GM21390 (cell line): ENCODE measurements at regions not wholly inside any gene's neighbourhood (a gene's known extent, or its start where the extent isn't known, plus 50 kb on each side); places are given as distances from the start of the nearest gene placed in this dataset.
"Not testable (repeated sequence)": the region's sequence is repeated elsewhere in the genome, so short reads cannot be mapped to it uniquely, and the experiment has no call there.

ENCODE experiments used
- ATAC-seq: cut with Tn5 transposase; IDR thresholded peaks from one replicate; pipeline ENCODE4 v1.9.1; 2021; ENCODE audit not compliant: unreplicated experiment

DNA sequence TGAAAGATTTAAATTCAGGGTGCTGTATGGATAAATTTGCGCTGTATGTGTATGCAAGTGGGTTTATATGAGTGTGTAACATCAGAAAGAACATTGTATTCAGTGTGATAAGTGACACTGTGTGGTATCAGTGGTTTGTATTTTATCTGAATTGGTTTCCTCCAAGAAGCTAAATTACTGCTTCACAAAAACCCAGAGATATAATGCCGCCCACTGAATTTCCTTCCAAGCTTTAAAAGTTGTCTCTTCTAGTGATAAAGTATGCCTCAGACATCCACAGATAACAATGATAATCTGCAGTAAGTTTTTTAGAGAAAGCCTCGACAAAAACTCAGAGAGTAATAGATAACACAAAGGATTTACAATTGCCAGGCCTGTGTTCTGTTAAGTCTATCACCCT is 710.6 kb upstream of the HS3ST1 start:
- ATAC-seq = no peak

DNA sequence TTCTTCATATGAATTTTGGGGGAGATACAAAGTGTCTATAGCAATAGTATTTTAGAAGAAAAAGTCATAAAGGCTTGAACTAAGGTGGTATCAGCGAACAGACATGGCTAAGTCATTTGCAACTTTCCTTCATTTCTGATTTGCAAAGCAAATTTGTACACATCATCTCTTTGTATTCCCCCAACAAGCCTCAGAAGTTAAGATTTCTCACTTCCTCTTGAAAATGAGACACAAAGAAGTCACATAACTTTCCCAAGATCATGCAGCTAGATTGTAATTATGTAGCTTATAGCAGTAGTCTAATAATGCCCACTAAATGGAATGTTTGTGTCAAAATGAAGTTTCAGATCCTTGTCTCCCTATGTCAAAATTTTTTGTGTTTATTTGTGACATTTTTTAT is 709.8 kb upstream of the HS3ST1 start:
- ATAC-seq = peak; percentile 57

DNA sequence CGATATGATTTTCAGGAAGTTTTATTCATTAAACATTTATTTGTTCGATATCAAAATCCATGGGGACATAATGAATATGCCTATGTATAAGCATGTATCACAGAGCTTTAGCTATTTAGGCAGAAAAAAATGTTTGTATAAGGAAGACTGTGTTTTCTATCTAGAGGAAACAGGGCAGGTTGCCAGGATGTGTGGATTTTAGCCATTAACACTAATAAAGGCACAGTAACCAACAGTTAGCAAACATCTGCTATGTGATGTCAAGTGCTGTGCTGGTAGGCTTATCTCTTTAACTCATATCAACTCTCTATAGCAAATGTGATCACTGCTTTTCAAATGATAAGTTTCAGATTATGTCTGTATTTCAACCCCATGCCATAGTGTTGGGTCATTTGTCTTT is 708.9 kb upstream of the HS3ST1 start:
- ATAC-seq = no peak

DNA sequence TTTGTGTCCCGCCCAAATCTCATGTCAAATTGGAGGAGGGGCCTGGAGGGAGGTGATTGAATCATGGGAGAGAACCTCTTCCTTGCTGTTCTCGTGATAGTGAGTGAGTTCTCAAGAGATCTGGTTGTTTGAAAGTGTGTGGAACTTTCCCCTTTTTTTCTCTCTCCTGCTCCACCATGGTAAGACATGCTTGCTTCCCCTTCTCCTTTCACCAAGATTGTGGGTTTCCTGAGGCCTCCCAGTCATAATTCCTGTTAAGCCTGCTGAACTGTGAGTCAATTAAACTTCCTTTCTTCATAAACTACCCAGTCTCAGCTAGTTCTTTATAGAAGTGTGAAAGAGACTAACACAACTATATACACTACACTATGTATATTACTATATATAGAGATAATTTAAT is 697.8 kb upstream of the HS3ST1 start:
- ATAC-seq = no peak

DNA sequence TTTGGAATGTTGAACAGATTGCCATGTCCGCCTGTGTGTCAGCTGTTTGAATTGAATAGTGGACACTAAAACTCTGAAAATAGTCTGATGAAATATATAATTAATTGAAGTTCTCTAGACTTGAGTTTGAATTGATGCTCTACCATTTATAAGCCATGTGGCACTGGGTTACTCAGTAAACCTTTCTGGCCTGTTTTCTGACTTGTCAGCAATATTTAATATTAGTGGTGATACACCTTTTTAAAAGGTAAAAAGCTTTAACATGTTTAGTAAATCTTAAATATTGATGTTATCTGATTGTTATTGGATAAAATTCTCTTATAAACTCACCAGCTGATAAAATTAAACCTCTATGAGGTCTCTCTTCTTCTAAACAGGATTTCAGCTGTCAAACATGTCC is 695.4 kb upstream of the HS3ST1 start:
- ATAC-seq = no peak

DNA sequence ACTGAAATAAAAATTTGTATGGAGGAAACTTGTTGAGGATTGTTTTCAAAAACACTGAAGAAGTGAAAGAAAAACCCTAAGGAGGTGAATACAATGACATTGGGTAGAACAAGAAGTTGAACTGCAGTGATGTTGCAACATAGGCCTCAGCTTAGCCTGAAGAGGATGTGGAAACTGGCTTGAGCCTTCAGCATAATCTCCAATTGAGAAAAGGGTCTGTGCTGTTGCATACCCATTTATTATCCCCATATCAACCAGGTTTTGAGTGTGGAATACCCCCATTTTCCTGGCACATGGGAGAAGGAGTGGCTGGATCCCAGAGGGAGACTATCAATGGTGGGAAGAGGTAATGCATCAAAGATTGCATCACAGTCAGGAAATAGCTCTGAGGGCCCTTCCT is 695.0 kb upstream of the HS3ST1 start:
- ATAC-seq = no peak

DNA sequence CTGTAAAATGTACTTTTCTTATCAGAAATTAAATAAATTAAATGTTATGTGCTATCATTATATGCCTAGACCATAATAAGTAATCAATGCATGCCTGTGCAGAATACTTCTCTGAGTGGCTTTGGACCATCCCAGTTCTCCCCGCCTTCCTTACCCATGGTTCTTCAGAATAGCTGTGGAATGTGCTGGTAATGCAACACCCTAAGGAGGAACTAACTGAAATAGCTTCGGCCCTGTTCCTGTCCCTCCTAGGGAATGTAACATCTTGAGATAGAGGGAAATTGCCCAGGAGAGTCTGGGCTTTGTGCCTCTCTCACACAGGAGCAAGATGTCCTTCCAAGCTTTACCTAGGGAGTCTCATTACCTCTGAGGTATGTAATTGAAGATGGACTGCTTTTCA is 693.6 kb upstream of the HS3ST1 start:
- ATAC-seq = no peak

DNA sequence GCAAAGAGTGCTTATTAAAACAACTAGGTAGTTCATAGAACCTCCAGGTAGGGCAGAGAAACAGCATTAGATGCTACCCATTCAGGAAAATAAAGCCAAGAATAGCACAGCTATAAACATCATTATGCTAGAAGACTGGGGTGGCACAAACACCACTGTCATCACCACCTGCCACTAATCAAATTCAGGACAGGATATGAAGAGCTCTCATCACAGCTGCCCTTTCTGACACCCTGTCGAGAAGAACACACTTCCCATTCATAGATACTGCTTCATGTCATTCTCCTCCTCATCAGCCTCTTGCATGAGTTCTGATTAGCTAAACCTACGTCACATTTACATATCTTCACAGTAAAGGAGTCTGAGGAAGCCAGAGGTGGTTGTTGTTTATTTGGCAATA is 692.3 kb upstream of the HS3ST1 start:
- ATAC-seq = no peak

DNA sequence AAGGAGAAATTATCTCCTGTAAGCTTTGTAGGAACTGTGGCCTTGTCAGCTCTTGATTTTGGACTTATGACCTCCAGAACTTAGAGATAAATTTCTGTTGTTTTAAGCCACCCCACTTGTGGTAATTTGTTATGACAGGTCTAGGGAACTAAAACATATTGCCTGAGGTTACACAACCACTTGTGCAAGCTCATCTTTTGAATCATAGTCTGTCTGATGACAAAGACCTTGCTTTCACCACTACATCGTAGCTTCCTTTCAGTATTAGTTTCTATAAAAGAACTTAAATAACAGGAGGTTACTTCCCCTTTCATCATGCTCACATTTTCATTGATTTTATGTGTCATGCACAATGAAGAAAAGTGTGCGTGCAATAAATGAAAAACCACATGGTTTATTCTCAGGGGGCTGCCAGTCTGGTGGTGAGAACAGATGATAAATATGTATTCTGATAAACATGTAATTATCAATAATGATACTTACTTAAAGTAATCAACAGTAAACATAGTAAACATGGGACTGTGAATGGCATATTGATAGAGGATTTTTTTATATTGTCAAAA is 690.0 kb upstream of the HS3ST1 start:
- ATAC-seq = peak; percentile 93

DNA sequence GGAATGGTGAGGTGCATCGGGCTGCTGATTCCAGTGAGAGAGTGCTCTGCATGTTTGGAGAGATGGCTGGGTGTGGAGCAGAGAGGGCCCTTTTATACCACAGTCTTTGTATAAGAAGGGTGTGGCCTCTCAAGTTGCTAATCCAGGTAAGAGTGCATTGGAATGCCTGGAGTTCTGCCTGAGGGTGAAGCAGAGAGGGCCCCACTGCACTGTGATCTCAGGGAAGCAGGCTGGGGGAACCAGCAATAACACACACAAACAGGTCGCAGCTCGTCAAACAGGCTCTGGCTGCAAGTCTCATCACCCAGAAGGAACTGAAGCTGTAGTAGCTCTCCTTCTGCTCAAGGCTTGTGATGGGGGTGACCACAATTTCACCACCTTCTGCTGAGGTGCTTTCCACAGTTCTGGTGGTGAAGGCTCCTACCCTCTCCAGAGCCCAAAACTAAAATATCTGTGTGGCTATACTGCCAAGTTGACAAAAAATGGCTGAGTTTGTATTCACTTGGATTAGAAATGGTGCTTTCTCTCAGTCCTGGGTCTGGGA is 687.4 kb upstream of the HS3ST1 start:
- ATAC-seq = no peak

DNA sequence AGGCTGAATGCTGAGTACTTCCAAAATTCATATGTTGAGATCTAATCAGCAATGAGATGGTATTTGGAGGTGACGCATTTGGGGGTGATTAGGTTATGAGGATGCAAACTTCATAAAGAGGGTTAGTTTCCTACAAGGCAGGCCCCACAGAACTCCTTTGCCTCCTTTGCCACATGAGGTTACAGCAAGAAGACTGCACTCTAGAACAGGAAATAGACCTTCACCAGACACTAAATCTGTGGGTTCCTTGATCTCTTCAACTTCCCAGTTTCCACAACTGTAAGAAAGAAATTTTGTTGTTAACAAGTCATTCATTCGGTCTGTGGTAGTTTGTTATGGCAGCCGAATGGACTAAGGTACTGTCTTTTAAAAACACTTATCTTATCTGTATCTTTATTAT is 681.9 kb upstream of the HS3ST1 start:
- ATAC-seq = no peak

DNA sequence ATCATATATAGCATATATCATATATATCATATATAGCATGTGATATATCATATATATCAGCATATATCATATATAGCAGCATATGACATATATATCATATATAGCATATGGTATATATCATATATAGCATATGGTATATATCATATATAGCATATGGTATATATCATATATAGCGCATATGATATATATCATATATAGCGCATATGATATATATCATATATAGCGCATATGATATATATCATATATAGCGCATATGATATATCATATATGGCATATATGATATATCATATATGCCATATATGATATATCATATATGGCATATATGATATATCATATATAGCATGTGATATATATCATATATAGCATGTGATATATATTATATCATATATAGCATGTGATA is 680.4 kb upstream of the HS3ST1 start:
- not testable (repeated sequence) for ATAC-seq

DNA sequence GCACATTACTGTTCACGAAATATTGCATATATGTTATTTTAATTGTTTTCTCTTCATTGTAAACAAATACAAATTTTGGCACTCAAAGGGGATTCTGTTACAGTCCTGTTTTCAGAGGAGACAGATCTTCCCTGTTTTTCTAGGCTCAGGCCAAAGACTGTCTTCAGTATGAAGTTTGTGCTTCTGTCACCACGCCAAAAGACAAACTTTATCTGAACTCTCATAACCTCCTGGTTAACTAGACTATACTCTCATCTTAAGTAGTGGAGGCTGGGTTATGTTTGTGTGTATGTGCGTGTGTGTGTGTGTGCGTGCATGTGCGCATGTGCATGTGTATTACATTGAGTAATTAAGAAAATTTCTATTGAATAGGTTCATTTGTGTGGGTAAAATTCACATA is 676.8 kb upstream of the HS3ST1 start:
- no peak for ATAC-seq

DNA sequence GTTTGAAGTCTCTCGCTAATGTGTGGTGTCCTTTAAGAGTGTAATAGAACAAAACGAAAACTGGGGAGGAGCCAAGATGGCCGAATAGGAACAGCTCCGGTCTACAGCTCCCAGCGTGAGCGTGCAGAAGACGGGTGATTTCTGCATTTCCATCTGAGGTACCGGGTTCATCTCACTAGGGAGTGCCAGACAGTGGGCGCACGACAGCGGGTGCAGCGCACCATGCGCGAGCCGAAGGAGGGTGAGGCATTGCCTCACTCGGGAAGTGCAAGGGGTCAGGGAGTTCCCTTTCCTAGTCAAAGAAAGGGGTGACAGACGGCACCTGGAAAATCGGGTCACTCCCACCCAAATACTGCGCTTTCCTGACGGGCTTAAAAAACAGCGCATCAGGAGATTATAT is 661.2 kb upstream of the HS3ST1 start:
- ATAC-seq = not testable (repeated sequence)

DNA sequence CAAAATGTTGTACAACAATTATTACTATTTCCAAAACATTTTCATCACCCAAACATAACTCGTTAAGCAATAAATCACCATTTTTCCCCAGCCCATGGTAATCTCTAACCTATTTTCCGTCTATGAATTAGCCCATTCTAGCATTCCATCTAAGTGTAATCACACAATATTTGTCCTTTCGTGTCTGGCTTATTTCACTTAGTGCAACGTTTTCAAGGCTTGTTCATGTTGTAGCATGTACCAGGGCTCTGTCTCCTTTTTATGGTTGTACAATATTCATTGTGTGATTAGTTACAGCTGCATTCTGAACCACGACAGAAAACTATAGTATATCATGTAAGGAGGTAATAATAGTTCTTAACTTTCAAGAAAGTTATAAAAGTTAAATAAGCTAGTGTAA is 656.0 kb upstream of the HS3ST1 start:
- ATAC-seq = no peak

DNA sequence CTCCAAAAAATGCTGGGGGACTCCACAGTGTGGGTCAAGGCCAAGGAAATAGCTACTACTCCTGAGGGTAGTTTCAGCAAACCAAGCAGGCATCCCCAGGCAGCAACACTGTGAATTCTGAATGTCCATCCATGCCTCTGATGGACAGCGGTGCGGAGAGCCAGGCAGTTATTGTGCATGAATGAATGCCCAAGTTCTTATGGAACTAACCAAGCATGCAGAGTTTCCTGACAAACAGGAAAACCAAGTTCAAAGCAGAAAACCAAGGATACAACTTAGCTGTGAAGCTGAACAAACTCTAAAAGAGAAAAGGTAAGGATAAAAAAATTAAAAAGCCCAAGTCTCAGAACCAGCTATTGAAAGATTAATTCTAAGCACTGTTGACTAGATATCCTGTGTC is 642.6 kb upstream of the HS3ST1 start:
- ATAC-seq = no peak

DNA sequence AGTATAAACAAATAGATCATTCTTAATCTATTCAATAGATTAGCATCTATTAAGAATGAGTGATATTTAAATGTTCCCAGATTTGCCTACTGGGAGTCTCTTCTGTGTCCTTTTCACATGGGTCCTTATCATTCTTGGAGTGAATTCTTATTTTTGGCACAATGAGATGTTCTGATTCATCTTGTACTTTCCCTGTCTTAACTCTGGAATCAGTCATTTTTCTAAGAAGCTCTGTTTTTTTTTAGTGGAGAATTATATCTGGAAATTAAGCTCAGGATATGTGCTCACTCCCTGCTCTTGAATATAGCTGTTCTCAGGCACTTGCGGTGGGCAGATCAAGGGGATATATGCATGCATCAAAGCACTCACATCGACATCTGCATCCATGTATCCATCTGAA is 625.3 kb upstream of the HS3ST1 start:
- no peak for ATAC-seq

DNA sequence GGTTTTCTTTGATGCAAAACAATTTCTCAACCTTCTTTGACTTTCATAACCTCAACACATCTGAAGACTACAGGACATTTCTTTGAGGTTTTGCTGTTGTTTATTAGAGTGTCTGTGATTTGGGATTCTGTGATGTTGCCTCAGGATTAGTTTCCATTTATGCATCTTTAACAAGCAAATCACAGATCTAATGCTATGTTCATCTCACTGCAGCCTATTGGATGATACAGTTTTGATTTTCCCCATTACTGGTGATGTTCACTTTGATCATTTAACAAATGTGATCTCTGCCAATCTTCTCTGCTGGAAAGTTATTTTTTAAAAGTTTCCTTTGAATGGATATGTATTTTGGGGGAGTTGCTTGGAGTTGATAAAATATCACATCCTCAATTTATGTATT is 624.9 kb upstream of the HS3ST1 start:
- no peak for ATAC-seq

DNA sequence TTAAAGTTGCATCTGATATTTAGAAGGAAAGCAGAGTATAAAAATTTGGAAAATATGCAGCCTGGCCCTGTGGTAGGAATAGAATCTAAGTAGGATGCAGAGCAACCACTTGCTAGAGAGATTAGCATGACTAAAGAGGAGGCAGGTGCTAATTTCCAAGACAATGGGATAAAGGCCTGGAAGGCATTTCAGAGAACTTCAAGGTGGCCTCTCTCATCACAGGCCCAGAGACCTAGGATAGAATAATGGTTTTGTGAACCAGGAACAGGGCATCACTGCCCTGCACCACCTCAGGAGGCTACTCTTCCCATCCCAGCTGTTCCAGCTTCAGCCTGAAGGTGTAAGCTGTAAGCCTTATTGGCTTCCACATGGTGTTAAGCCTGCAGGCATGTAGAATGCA is 621.7 kb upstream of the HS3ST1 start:
- ATAC-seq = no peak

DNA sequence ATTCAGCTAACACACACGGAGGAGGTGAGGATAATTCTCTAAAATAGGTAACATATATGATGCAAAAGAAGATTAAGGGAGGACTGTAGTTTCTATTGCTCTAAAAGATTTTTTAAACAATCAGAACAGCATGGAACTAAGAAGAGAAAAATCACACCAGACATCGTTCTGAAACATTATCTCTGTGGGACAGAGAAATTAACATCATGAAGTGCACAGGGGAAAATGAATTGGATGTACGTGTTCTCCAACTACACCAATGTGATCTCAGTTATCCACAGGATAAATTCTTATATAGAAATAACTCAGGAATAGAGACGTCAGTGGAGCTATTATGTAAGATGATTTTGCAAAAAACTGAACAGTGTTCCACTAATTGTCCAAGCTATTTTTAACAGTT is 614.1 kb upstream of the HS3ST1 start:
- ATAC-seq = no peak

DNA sequence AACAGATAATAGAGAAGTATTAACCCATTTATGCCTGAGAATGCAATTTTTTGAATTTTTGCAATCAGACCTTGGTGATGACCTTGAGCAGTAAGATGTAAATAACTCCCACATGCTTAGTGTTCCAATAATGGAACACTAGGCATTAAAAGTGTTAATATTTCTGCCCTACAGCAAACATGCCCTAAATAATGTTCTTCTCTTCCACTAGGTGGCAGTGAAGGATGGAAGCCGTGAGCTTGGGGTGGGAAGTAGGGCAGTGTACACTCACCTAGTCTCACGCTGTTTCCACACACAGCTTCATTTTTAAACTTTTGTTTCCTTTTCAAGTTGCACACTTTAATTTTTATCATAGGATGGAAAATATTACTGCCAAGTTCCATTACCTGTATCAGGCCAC is 613.1 kb upstream of the HS3ST1 start:
- ATAC-seq = no peak

DNA sequence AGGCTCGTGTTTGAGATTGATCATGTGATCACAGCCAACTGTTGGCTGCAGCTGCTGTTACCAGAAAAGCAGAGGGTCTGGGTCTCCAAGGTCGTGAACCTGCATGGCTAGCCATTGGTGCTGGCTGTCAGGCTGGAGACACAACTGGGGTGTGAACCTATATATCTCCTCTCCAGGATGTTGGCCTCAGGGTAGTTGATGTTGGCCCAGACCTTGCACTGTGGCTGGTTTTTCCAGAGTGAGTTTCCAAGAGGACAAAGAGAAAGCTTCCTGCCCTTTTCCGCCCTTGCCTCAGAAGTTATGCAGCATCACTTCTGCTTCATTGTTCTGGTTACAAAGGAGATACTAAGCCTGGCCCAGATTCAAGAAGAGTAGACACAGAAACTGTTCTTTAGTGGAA is 607.8 kb upstream of the HS3ST1 start:
- ATAC-seq = no peak

DNA sequence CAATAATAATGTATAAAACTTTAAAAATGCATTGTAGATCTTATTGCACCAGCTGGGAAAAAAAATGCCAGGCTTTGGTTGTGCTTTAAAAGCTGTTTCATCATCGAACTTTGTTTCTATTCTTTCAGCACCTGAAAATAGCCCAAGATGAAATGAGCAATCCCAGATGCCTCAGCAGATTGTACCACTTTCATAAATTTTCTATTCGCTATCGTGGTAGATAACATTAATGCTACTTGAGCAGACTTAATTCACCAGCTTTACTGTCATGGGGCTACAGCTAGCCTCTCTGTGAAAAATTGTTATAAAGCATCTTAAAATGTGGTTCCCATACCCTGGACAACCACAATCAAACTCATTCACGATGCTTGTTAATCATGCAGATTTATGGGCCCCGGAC is 599.6 kb upstream of the HS3ST1 start:
- ATAC-seq = no peak

DNA sequence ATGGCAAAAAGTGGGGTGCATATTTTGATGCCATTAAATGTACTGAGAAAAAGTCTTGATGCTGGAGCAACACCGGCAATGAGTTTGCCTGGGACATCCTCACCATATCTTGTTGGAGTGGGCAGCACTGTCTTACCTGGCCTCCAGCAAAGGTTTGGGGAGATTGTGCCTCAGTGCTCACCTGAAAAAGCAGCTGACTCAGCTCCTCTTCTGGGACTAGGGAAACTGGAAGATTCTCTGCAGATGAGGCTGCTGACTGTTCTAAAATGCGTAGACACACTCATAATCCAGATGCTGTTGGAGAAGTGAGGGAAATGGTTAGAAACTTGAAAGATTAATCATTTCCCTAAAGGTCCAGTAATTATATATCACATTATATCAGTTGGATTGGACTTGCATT is 593.7 kb upstream of the HS3ST1 start:
- ATAC-seq = no peak
